ENCODE measurements at regions not wholly inside any gene's neighbourhood (a gene's known extent, or its start where the extent isn't known, plus 50 kb on each side); places are given as distances from the start of the nearest gene placed in this dataset.

GRCh38 chr22:22047776-22048175, 65.2 kb upstream of the TOP3B start:
- DNase-seq (ENCODE audit: low read depth), result no peak
- TF ChIP-seq, protein P1, sequence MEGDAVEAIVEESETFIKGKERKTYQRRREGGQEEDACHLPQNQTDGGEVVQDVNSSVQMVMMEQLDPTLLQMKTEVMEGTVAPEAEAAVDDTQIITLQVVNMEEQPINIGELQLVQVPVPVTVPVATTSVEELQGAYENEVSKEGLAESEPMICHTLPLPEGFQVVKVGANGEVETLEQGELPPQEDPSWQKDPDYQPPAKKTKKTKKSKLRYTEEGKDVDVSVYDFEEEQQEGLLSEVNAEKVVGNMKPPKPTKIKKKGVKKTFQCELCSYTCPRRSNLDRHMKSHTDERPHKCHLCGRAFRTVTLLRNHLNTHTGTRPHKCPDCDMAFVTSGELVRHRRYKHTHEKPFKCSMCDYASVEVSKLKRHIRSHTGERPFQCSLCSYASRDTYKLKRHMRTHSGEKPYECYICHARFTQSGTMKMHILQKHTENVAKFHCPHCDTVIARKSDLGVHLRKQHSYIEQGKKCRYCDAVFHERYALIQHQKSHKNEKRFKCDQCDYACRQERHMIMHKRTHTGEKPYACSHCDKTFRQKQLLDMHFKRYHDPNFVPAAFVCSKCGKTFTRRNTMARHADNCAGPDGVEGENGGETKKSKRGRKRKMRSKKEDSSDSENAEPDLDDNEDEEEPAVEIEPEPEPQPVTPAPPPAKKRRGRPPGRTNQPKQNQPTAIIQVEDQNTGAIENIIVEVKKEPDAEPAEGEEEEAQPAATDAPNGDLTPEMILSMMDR (conservative IDR thresholded peaks at IDR 0.05; ENCODE audit: low read depth, low read length), result no peak
- H3K4me3 ChIP-seq (ENCODE audit: low read depth, low read length), result no peak overlapping the region

DNA sequence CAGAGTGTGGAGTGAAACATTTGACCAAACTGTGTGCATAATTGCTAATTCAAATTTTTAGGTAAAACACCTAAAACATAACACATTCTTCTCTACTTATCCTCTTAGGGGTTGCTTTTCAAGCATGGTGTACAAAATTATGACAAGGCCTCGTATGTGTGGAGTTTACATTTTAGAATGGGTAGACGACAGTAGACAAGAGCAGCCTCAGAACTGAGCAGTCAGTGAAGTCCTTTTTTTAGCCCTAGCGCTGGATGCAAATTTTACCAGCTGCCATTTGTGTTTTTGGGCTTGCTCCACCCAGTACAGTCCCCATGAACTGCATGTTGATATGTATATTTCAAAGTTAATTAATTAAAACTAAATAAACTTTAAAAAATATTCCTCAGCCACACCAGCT, 64.7 kb upstream of the TOP3B start:
- TF ChIP-seq, protein P1 (conservative IDR thresholded peaks at IDR 0.05; ENCODE audit: low read depth, low read length), result no peak

DNA sequence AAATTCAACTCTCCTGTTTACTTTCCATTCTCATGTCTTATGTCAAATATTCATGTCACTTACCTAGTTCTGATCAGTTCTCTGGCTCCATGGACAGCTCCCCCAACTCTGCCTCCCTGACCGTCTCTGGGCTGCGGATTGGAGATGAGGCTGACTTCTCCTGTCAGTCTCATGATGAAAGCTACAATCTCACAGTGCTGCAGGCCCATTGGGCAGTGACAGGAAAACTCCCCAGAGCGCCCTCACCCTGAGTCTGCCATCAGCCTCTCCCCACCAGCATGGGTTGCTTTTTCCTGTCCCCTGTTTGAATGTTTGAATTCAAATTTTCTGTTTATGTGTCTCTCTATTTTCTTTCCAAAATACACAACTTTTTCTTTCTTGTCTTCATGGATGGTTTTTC, 63.8 kb upstream of the TOP3B start:
- no peak for DNase-seq (ENCODE audit: low read depth)
- no peak overlapping the region for H3K4me3 ChIP-seq (ENCODE audit: low read depth, low read length)
- TF ChIP-seq, protein P1 (conservative IDR thresholded peaks at IDR 0.05; ENCODE audit: low read depth, low read length), result no peak

More for the DNA sequence above, 64.7 kb upstream of the TOP3B start:
- no peak overlapping the region for H3K4me3 ChIP-seq (ENCODE audit: low read depth, low read length)
- no peak for DNase-seq (ENCODE audit: low read depth)

GRCh38 chr22:22045571-22046335, 63.2 kb upstream of the TOP3B start:
- TF ChIP-seq, protein P1 (conservative IDR thresholded peaks at IDR 0.05; ENCODE audit: low read depth, low read length), result no peak
- H3K4me3 ChIP-seq (ENCODE audit: low read depth, low read length), result no peak overlapping the region
- no peak for DNase-seq (ENCODE audit: low read depth)

DNA sequence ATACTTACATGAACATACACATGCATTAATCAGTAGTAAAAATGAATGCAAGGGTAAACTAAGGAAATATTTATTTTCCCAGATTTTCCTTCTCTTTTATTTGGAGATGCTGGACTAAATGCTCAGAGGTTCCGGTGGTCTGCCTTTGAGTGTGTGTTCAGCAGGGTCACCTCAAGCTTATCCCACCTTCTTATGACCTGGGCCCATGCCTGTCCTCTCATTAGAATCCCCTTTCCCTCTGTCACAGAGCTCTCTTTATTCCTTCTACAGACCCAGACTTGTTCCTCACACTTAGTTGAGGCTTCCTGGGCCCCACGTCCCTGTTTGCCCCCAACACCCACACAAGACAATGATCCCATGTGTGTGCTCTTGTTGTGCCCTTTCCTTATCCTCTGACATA, 61.6 kb upstream of the TOP3B start:
- TF ChIP-seq, protein P1 (conservative IDR thresholded peaks at IDR 0.05; ENCODE audit: low read depth, low read length), result no peak

GRCh38 chr22:22043296-22044078, 60.9 kb upstream of the TOP3B start:
- DNase-seq (ENCODE audit: low read depth), result no peak
- no peak overlapping the region for H3K4me3 ChIP-seq (ENCODE audit: low read depth, low read length)
- TF ChIP-seq, protein P1 (conservative IDR thresholded peaks at IDR 0.05; ENCODE audit: low read depth, low read length), result no peak

More for the DNA sequence above, 61.6 kb upstream of the TOP3B start:
- H3K4me3 ChIP-seq (ENCODE audit: low read depth, low read length), result no peak overlapping the region
- DNase-seq (ENCODE audit: low read depth), result no peak

Measured in choroid plexus epithelial cell (primary cell).